Erythroblast (primary cell): ENCODE measurements at regions not wholly inside any gene's neighbourhood (a gene's known extent, or its start where the extent isn't known, plus 50 kb on each side); places are given as distances from the start of the nearest gene placed in this dataset.

Source experiments
- GATA1 ChIP-seq: IDR thresholded peaks from 2 replicates; pipeline ENCODE4 v1.6.1; 2011; ENCODE audit warnings: low read depth, mild to moderate bottlenecking, control low read depth, low read length, moderate library complexity
- POLR2A ChIP-seq: IDR thresholded peaks from 2 replicates; pipeline ENCODE4 v1.6.1; 2011; ENCODE audit warnings: mild to moderate bottlenecking, low read length

DNA sequence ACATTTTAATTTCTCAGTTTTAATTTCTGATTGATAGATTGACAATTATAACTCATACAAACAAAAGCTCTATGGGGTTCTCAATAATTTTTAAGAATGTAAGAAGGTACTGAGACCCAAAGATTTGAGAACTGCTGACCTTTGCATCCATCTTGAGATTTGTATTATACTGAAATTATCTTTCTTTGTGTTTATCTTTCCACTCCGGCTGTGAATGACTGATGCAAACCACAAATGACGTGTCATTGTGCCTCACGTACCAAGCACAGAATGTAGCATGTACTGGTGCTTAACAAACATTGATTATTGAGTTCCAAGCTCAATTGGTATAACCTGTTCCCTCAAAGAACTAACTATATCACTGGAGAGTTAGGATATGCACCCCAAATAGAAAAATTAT, 152.1 kb upstream of the SMLR1 start:
- TF ChIP-seq POLR2A (no peak), GATA1 (no peak)
